Esophagus muscularis mucosa (tissue), 4 donors: ENCODE measurements at regions not wholly inside any gene's neighbourhood (a gene's known extent, or its start where the extent isn't known, plus 50 kb on each side); places are given as distances from the start of the nearest gene placed in this dataset.

Experiments used
- EP300 ChIP-seq: sonication (generic); formaldehyde crosslinking; IDR thresholded peaks from one replicate; pipeline ENCODE4 v1.6.1; 2017; ENCODE audit warnings: antibody characterized with exemption
- POLR2A ChIP-seq: fragments of 450-650 bp; IDR thresholded peaks from one replicate; pipeline ENCODE4 v1.6.1; 2017; ENCODE audit warnings: antibody characterized with exemption, moderate library complexity, mild to moderate bottlenecking, low read depth
- POLR2AphosphoS5 ChIP-seq, 2 donors: sonication (generic); formaldehyde crosslinking; IDR thresholded peaks; one replicate each; pipeline ENCODE4 v1.6.1; 2017; ENCODE audit warnings: antibody characterized with exemption in 2 of 2
- TF ChIP-seq, protein P1 (sequence below), 3 experiments: fragments of 200-600 bp in 2 of 3; fragments of 450-650 bp in 1 of 3; sonication (generic) in 2 of 3; IDR thresholded peaks; one replicate each; pipeline ENCODE4 v1.5.1; 2017 to 2019; ENCODE audit warnings: antibody characterized with exemption in 3 of 3, mild to moderate bottlenecking in 2 of 3, moderate library complexity in 1 of 3

DNA sequence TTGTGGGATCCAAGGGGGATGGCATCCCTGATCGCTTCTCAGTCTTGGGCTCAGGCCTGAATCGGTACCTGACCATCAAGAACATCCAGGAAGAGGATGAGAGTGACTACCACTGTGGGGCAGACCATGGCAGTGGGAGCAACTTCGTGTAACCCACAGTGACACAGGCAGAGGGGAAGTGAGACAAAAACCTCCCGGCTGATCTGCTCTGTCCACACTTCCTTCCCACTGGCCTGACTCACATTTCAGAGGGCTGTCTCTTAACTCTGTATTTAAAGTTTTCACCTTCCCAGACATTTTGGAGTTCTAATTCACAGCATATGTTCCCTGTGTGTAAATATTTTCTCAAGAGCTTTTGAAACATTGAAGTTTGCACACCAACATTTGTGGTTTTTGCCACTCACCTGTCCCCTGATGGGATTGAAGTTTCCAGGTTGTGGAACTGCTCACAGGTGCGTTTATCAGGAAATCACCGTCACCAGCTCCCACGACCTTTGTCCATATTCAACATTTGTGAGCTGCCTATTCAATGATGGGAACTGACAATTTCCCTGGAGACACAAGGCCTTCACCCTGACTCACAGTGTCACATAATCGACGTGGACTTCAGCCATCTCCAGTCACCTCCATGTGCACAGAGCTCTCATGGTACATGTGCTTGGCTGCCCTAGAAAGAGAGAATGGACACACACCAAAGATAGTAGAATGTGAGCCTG lies 99.2 kb downstream of the VPREB1 start:
- TF ChIP-seq, protein P1, sequence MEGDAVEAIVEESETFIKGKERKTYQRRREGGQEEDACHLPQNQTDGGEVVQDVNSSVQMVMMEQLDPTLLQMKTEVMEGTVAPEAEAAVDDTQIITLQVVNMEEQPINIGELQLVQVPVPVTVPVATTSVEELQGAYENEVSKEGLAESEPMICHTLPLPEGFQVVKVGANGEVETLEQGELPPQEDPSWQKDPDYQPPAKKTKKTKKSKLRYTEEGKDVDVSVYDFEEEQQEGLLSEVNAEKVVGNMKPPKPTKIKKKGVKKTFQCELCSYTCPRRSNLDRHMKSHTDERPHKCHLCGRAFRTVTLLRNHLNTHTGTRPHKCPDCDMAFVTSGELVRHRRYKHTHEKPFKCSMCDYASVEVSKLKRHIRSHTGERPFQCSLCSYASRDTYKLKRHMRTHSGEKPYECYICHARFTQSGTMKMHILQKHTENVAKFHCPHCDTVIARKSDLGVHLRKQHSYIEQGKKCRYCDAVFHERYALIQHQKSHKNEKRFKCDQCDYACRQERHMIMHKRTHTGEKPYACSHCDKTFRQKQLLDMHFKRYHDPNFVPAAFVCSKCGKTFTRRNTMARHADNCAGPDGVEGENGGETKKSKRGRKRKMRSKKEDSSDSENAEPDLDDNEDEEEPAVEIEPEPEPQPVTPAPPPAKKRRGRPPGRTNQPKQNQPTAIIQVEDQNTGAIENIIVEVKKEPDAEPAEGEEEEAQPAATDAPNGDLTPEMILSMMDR (IDR thresholded peaks at IDR 0.05), result no peak
- no peak for TF ChIP-seq EP300
- TF ChIP-seq POLR2A, result no peak
- no peak for TF ChIP-seq POLR2AphosphoS5 (IDR thresholded peaks at IDR 0.05)
